Caco-2 (cell line): ENCODE measurements at regions not wholly inside any gene's neighbourhood (a gene's known extent, or its start where the extent isn't known, plus 50 kb on each side); places are given as distances from the start of the nearest gene placed in this dataset.

Experiments used
- BruUV-seq: library from RNA; stranded (reverse); fragments of 400-500 nt; replicated peaks from 2 replicates; lab custom pipeline; 2021; lab: Mats Ljungman, UMichigan
- CTCF ChIA-PET: fragments of 300-600 bp; sonication (Branson Sonifier 250); formaldehyde crosslinking; loops from one replicate; lab custom pipeline; 2022; ENCODE audit warnings: antibody characterized with exemption; lab: Charles Lee
- POLR2A ChIA-PET: fragments of 300-600 bp; sonication (Branson Sonifier 250); formaldehyde crosslinking; loops from one replicate; lab custom pipeline; 2022; ENCODE audit warnings: antibody characterized with exemption; lab: Charles Lee
- DNase-seq, 2 experiments: peaks; one replicate each; pipeline versions ENCODE4 v3.0.0 to v3.0.0-alpha.2; 2020 to 2022
- H3K27me3 ChIP-seq: replicated peaks from 2 replicates; pipeline ENCODE4 v1.6.0; 2011; ENCODE audit warnings: low read length; ENCODE audit not compliant: control insufficient read depth, insufficient read depth
- H3K36me3 ChIP-seq: 2 replicates; pipeline ENCODE4 v1.5.1; 2011; ENCODE audit warnings: low read length; ENCODE audit not compliant: control insufficient read depth, insufficient read depth
- H3K4me1 ChIP-seq: fragments of 250-450 bp; sonication (Bioruptor Pico); 2 replicates; pipeline ENCODE4 v1.5.1; 2020; ENCODE audit warnings: mild to moderate bottlenecking
- H3K4me3 ChIP-seq: 2 replicates; pipeline ENCODE4 v1.5.1; 2011; ENCODE audit warnings: low read depth, mild to moderate bottlenecking, control low read depth, low read length
- H3K9me3 ChIP-seq: fragments of 250-450 bp; sonication (Bioruptor Pico); 2 replicates; pipeline ENCODE4 v1.5.1; 2020; ENCODE audit warnings: mild to moderate bottlenecking, moderate library complexity
- H3K27ac Mint-ChIP-seq: one replicate; pipeline ENCODE4 v1.8.0; 2022; ENCODE audit warnings: mixed read lengths; ENCODE audit not compliant: unreplicated experiment
- H3K27me3 Mint-ChIP-seq: one replicate; pipeline ENCODE4 v1.8.0; 2022; ENCODE audit warnings: mixed read lengths; ENCODE audit not compliant: insufficient read depth, unreplicated experiment
- H3K36me3 Mint-ChIP-seq: one replicate; pipeline ENCODE4 v1.8.0; 2022; ENCODE audit warnings: mild to moderate bottlenecking, mixed read lengths; ENCODE audit not compliant: insufficient read depth, unreplicated experiment
- H3K4me1 Mint-ChIP-seq: one replicate; pipeline ENCODE4 v1.8.0; 2022; ENCODE audit warnings: low read depth, mixed read lengths; ENCODE audit not compliant: unreplicated experiment
- H3K4me3 Mint-ChIP-seq: one replicate; pipeline ENCODE4 v1.8.0; 2022; ENCODE audit warnings: mild to moderate bottlenecking, moderate library complexity, mixed read lengths; ENCODE audit not compliant: unreplicated experiment
- H3K9me3 Mint-ChIP-seq: one replicate; pipeline ENCODE4 v1.8.0; 2022; ENCODE audit warnings: mixed read lengths; ENCODE audit not compliant: unreplicated experiment
- CTCF ChIP-seq, 2 experiments: fragments of 200-600 bp in 1 of 2; IDR thresholded peaks; 1 replicate in 1 of 2; 2 replicates in 1 of 2; pipeline versions ENCODE4 v1.5.1 to v1.8.0; 2011 to 2022; ENCODE audit warnings: antibody characterized with exemption in 1 of 2, control low read depth in 1 of 2, inconsistent platforms in 1 of 2, low read depth in 1 of 2, low read length in 1 of 2, mild to moderate bottlenecking in 1 of 2, moderate library complexity in 1 of 2; ENCODE audit not compliant: insufficient read depth in 1 of 2, severe bottlenecking in 1 of 2, unreplicated experiment in 1 of 2
- intact Hi-C: fragments of 100-400 bp; cut with micrococcal nuclease; formaldehyde crosslinking; loops from one replicate; pipeline ENCODE4 v1.10.0; 2022; ENCODE audit not compliant: unreplicated experiment

GRCh38 chr22:48137640-48138039 is 1375.2 kb downstream of the TBC1D22A start:
- Histone ChIP-seq H3K4me1 (peaks cover 7% of the 10 kb centered on the region; the same call in 1 of the 2 replicates), H3K4me3 (no peak overlapping the region), H3K36me3 (no peaks in the 10 kb centered on the region), H3K27me3 (no peaks in the 10 kb centered on the region), H3K9me3 (no peaks in the 10 kb centered on the region)
- Mint-ChIP-seq H3K9me3 (peaks cover 10% of the 10 kb centered on the region), H3K4me1 (peaks cover 9% of the 10 kb centered on the region), H3K4me3 (no peak overlapping the region), H3K27ac (no peak overlapping the region), H3K27me3 (no peaks in the 10 kb centered on the region), H3K36me3 (no peaks in the 10 kb centered on the region)
- no peak for TF ChIP-seq CTCF (IDR thresholded peaks at IDR 0.05; ENCODE audit: insufficient read depth in 1 of 2, low read depth in 1 of 2, low read length in 1 of 2, severe bottlenecking in 1 of 2, unreplicated experiment in 1 of 2)
- no peak for DNase-seq
- no TSS peak for BruUV-seq
- intact Hi-C loops: no loop called here
- ChIA-PET CTCF (no interaction called here), POLR2A (no interaction called here)

- Mint-ChIP-seq H3K27ac (no peak overlapping the region), H3K9me3 (peaks cover 23% of the 10 kb centered on the region), H3K27me3 (no peaks in the 10 kb centered on the region), H3K4me1 (peaks cover 9% of the 10 kb centered on the region), H3K4me3 (no peak overlapping the region), H3K36me3 (no peaks in the 10 kb centered on the region)
- ChIA-PET CTCF (no interaction called here), POLR2A (no interaction called here)
- DNase-seq: no peak
- no peak for TF ChIP-seq CTCF (IDR thresholded peaks at IDR 0.05; ENCODE audit: insufficient read depth in 1 of 2, low read depth in 1 of 2, low read length in 1 of 2, severe bottlenecking in 1 of 2, unreplicated experiment in 1 of 2)
- peaks cover 7% of the 10 kb centered on the region; the same call in 1 of the 2 replicates for H3K4me1 ChIP-seq
- no peak overlapping the region for H3K4me3 ChIP-seq
- BruUV-seq: no TSS peak
- H3K36me3 ChIP-seq: no peaks in the 10 kb centered on the region
- no peaks in the 10 kb centered on the region for H3K27me3 ChIP-seq
- intact Hi-C loops: no loop called here
- no peaks in the 10 kb centered on the region for H3K9me3 ChIP-seq
These were observed 1373.1 kb downstream of the TBC1D22A start for GRCh38 chr22:48135592-48135991.

DNA sequence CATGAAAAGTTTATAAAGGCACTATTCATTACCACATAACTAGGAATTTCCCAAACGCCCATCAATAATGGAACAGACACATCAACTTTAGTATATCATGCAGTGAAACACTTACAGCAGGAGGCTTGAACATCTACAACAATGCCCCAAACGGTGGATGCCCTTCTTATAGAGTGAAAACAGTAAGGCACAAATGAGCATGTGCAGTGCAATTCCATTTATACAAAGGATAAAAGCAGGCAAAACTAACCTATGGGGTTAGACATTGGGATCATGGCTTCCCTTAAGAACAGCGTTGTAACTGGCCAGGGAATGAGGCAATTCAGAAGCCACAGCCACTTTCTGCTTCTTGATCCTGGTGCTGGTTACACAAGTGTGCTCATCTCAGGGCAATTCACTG is 1363.0 kb downstream of the TBC1D22A start:
- Histone ChIP-seq H3K9me3 (no peaks in the 10 kb centered on the region), H3K36me3 (no peaks in the 10 kb centered on the region), H3K4me1 (no peaks in the 10 kb centered on the region), H3K27me3 (no peaks in the 10 kb centered on the region), H3K4me3 (no peak overlapping the region)
- Mint-ChIP-seq H3K9me3 (peaks cover 7% of the 10 kb centered on the region), H3K27me3 (peaks cover 2% of the 10 kb centered on the region), H3K4me3 (no peak overlapping the region), H3K27ac (no peak overlapping the region), H3K4me1 (no peaks in the 10 kb centered on the region), H3K36me3 (no peaks in the 10 kb centered on the region)
- intact Hi-C loops: no loop called here
- POLR2A ChIA-PET: no interaction called here
- DNase-seq: no peak
- TF ChIP-seq CTCF (IDR thresholded peaks at IDR 0.05; ENCODE audit: insufficient read depth in 1 of 2, low read depth in 1 of 2, low read length in 1 of 2, severe bottlenecking in 1 of 2, unreplicated experiment in 1 of 2): no peak
- BruUV-seq: no TSS peak
- CTCF ChIA-PET: no interaction called here
